ENCODE measurements at regions not wholly inside any gene's neighbourhood (a gene's known extent, or its start where the extent isn't known, plus 50 kb on each side); places are given as distances from the start of the nearest gene placed in this dataset.
"Not testable (repeated sequence)": the region's sequence is repeated elsewhere in the genome, so short reads cannot be mapped to it uniquely, and the experiment has no call there.

- not testable (repeated sequence) for DNase-seq (ENCODE audit: low read depth in 4 of 4, low spot score in 3 of 4)
Measured at GRCh38 chr7:67358738-67359137, 362.1 kb downstream of the TYW1 start.

GRCh38 chr7:67359900-67360299 lies 363.3 kb downstream of the TYW1 start:
- no peak for DNase-seq (ENCODE audit: low read depth in 4 of 4, low spot score in 3 of 4)

GRCh38 chr7:67361150-67361549 lies 364.5 kb downstream of the TYW1 start:
- no peak for DNase-seq (ENCODE audit: low read depth in 4 of 4, low spot score in 3 of 4)

GRCh38 chr7:67364441-67365017 lies 367.9 kb downstream of the TYW1 start:
- DNase-seq (ENCODE audit: low read depth in 4 of 4, low spot score in 3 of 4): no peak

- peak; percentile 56 to 73 (median 61) for DNase-seq (ENCODE audit: low read depth in 4 of 4, low spot score in 3 of 4)
Measured at GRCh38 chr7:67371429-67372305, 375.0 kb downstream of the TYW1 start.

- DNase-seq (ENCODE audit: low read depth in 4 of 4, low spot score in 3 of 4): not testable (repeated sequence)
Measured at GRCh38 chr7:67373389-67373788, 376.8 kb downstream of the TYW1 start.

- no peak for DNase-seq (ENCODE audit: low read depth in 4 of 4, low spot score in 3 of 4)
Measured at GRCh38 chr7:67375427-67375826, 378.8 kb downstream of the TYW1 start.

- peak; percentile 56 to 67 (median 60) for DNase-seq (ENCODE audit: low read depth in 4 of 4, low spot score in 3 of 4)
Measured at GRCh38 chr7:67377939-67378862, 381.6 kb downstream of the TYW1 start.

GRCh38 chr7:67380326-67380725 lies 383.7 kb downstream of the TYW1 start:
- DNase-seq (ENCODE audit: low read depth in 4 of 4, low spot score in 3 of 4): no peak

GRCh38 chr7:67380858-67381257 lies 384.2 kb downstream of the TYW1 start:
- DNase-seq (ENCODE audit: low read depth in 4 of 4, low spot score in 3 of 4): no peak

GRCh38 chr7:67387851-67388250 lies 391.2 kb downstream of the TYW1 start:
- DNase-seq (ENCODE audit: low read depth in 4 of 4, low spot score in 3 of 4): no peak

- DNase-seq (ENCODE audit: low read depth in 4 of 4, low spot score in 3 of 4): no peak
Measured at GRCh38 chr7:67391168-67391567, 394.5 kb downstream of the TYW1 start.

- no peak for DNase-seq (ENCODE audit: low read depth in 4 of 4, low spot score in 3 of 4)
Measured at GRCh38 chr7:67392596-67393438, 396.2 kb downstream of the TYW1 start.

GRCh38 chr7:67393903-67394302 lies 397.3 kb downstream of the TYW1 start:
- no peak for DNase-seq (ENCODE audit: low read depth in 4 of 4, low spot score in 3 of 4)

- no peak for DNase-seq (ENCODE audit: low read depth in 4 of 4, low spot score in 3 of 4)
Measured at GRCh38 chr7:67398916-67399315, 402.3 kb downstream of the TYW1 start.

- no peak for DNase-seq (ENCODE audit: low read depth in 4 of 4, low spot score in 3 of 4)
Measured at GRCh38 chr7:67401492-67401891, 404.9 kb downstream of the TYW1 start.

GRCh38 chr7:67402280-67402679 lies 405.6 kb downstream of the TYW1 start:
- DNase-seq (ENCODE audit: low read depth in 4 of 4, low spot score in 3 of 4): no peak

GRCh38 chr7:67406976-67407375 lies 410.3 kb downstream of the TYW1 start:
- DNase-seq (ENCODE audit: low read depth in 4 of 4, low spot score in 3 of 4): no peak

GRCh38 chr7:67407392-67408071 lies 410.9 kb downstream of the TYW1 start:
- no peak for DNase-seq (ENCODE audit: low read depth in 4 of 4, low spot score in 3 of 4)

GRCh38 chr7:67408109-67408508 lies 411.5 kb downstream of the TYW1 start:
- no peak for DNase-seq (ENCODE audit: low read depth in 4 of 4, low spot score in 3 of 4)

Measured in left renal pelvis (tissue), 4 donors.